Neural progenitor cell (in vitro differentiated cells): ENCODE measurements at regions not wholly inside any gene's neighbourhood (a gene's known extent, or its start where the extent isn't known, plus 50 kb on each side); places are given as distances from the start of the nearest gene placed in this dataset.

ENCODE experiments used
- EZH2phosphoT487 ChIP-seq: fragments of 200-600 bp; sonication (generic); IDR thresholded peaks from 2 replicates; pipeline ENCODE4 v1.6.1; 2017; ENCODE audit warnings: antibody characterized with exemption
- TF ChIP-seq, protein P1 (sequence below): fragments of 200-600 bp; sonication (generic); IDR thresholded peaks from 2 replicates; pipeline ENCODE4 v1.5.1; 2017; ENCODE audit warnings: antibody characterized with exemption, mild to moderate bottlenecking

DNA sequence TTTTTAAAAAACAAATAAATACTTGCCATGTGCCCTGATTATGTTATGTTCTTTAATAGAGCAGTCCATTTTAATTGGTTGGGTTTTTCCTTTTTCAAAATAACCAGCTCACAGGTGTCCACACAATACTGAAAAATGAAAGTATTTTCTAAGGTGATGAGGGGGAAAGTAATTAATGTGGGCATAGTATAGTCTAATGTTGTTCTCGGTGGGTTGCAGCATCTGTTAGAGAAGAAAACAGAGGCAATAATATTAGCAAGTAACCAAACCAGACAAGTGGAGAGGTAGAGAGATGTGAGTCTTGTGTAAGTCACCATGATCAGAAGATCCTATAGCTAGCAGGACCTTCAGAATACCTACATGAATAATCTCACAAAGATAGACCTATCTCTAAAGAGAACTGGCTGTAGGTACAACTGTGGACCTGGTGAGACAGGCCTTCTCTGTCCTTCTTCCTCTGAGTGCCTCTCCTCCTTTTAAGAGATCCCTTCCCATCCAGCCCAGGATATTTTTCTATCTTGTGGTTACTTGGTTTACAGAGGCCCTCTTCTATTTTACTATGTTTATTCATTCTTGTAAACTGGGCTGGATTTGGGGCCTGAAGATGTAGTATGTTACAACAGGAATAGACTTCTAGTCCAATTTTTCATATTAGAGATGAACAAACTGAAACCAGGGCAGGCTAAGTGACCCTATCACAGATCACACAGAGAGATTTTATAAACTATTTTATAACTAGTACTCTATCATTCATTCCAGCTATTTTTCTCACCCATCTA, 67.1 kb upstream of the MSTN start:
- TF ChIP-seq, protein P1, sequence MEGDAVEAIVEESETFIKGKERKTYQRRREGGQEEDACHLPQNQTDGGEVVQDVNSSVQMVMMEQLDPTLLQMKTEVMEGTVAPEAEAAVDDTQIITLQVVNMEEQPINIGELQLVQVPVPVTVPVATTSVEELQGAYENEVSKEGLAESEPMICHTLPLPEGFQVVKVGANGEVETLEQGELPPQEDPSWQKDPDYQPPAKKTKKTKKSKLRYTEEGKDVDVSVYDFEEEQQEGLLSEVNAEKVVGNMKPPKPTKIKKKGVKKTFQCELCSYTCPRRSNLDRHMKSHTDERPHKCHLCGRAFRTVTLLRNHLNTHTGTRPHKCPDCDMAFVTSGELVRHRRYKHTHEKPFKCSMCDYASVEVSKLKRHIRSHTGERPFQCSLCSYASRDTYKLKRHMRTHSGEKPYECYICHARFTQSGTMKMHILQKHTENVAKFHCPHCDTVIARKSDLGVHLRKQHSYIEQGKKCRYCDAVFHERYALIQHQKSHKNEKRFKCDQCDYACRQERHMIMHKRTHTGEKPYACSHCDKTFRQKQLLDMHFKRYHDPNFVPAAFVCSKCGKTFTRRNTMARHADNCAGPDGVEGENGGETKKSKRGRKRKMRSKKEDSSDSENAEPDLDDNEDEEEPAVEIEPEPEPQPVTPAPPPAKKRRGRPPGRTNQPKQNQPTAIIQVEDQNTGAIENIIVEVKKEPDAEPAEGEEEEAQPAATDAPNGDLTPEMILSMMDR: no peak
- no peak for TF ChIP-seq EZH2phosphoT487
